Astrocyte of the spinal cord (primary cell): ENCODE measurements at regions not wholly inside any gene's neighbourhood (a gene's known extent, or its start where the extent isn't known, plus 50 kb on each side); places are given as distances from the start of the nearest gene placed in this dataset.

ENCODE experiments used
- DNase-seq: peaks from one replicate; pipeline ENCODE4 v3.0.0; 2011; ENCODE audit warnings: low read depth, low spot score
- H3K4me3 ChIP-seq: 2 replicates; pipeline ENCODE4 v1.5.1; 2011; ENCODE audit warnings: low read depth, mild to moderate bottlenecking, low read length, moderate library complexity
- in situ Hi-C: cut with HindIII; loops from 2 replicates; pipeline ENCODE4 v1.10.0; 2017; ENCODE audit warnings: low sequenced_read_pairs
- TF ChIP-seq, protein P1 (sequence below): IDR thresholded peaks from 2 replicates; pipeline ENCODE4 v1.5.1; 2012; ENCODE audit warnings: low read depth, mild to moderate bottlenecking, low read length, inconsistent platforms

DNA sequence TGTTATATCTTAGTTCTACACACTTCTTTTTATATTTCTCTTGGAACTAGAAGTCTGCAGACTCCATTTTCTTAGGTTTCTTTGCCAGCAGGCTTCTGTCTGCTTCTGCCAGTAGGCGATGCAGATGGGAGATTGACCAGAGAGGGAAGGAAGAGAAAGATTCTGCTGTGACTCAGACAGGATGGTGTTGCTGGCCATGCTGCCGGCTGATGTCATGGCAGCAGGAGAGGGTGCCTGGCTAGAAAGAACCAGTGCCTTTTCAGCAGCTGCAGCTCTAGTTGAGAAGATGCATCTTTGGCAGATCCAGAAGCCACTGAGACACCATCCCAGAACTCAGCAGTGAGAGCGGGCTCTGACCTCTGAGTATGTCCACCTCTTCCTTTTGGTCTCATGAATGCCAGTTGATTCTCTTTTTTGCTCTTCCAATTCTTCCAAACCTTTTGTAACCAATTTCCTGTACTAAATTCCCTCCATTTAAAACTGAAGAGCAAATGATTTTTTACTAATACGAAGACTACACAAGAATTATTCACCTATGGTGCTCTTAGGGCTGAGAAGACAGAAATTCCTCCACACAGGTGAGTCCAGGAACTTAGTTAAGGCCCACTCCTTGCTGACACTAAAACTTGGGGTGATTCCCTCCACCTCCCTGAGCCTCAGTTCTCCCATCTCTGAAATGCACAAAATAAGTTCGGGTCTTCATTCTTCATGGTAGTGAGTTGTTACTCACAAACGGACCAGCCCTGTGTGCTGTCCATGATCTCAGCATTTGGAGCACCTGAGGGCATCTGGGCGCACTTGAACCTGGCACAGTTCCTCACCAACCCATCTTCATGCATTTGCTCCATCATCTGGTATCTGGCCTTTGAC is 200.7 kb downstream of the MYCN start:
- in situ Hi-C loops: no loop called here
- TF ChIP-seq, protein P1, sequence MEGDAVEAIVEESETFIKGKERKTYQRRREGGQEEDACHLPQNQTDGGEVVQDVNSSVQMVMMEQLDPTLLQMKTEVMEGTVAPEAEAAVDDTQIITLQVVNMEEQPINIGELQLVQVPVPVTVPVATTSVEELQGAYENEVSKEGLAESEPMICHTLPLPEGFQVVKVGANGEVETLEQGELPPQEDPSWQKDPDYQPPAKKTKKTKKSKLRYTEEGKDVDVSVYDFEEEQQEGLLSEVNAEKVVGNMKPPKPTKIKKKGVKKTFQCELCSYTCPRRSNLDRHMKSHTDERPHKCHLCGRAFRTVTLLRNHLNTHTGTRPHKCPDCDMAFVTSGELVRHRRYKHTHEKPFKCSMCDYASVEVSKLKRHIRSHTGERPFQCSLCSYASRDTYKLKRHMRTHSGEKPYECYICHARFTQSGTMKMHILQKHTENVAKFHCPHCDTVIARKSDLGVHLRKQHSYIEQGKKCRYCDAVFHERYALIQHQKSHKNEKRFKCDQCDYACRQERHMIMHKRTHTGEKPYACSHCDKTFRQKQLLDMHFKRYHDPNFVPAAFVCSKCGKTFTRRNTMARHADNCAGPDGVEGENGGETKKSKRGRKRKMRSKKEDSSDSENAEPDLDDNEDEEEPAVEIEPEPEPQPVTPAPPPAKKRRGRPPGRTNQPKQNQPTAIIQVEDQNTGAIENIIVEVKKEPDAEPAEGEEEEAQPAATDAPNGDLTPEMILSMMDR: no peak
- no peak overlapping the region for H3K4me3 ChIP-seq
- DNase-seq: no peak

DNA sequence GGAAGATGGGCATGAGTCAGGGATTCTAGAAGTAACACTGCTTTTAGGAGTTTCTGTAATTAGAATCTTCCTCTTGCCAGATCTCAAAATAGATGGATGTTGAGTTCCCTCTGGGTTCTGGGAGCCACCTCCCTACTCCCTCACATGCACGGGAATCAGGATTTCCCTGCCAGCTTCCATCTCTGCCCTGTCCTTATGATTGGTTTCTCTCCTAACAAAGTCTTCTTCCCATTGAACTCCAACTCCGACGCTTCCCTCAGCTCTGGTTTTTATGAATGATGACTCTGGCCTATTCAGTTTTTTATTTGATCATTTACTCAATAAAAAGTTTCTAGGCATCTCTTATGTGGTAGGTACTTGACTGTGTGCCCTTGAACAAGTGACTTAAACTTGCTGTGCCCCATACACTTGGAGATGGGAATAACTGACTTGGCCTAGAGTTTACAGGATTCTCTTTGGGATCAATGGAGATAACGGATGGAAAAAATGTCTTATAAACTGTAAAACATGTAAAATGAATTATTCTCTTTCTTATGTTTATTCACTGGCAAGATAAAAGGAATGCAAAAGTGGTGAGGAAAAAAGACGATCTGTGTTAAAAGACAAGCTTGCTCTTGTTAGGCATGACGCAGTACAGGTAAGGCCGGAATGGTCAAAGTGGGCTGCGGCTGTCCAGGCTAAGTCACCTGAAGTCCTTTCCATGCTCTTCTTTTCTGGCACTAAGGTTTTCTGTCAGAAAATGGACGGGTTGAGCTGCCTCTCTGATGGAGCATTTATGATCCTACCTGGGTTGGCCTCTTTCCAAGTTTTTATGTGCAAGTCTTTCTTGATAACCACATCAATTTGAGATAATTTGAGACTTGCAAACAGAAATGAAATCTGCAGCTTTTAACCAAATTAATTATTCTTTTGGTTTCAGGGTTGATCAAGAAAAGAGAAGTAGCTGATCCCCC is 199.6 kb downstream of the MYCN start:
- DNase-seq: no peak
- in situ Hi-C loops: no loop called here
- TF ChIP-seq, protein P1: no peak
- no peak overlapping the region for H3K4me3 ChIP-seq

DNA sequence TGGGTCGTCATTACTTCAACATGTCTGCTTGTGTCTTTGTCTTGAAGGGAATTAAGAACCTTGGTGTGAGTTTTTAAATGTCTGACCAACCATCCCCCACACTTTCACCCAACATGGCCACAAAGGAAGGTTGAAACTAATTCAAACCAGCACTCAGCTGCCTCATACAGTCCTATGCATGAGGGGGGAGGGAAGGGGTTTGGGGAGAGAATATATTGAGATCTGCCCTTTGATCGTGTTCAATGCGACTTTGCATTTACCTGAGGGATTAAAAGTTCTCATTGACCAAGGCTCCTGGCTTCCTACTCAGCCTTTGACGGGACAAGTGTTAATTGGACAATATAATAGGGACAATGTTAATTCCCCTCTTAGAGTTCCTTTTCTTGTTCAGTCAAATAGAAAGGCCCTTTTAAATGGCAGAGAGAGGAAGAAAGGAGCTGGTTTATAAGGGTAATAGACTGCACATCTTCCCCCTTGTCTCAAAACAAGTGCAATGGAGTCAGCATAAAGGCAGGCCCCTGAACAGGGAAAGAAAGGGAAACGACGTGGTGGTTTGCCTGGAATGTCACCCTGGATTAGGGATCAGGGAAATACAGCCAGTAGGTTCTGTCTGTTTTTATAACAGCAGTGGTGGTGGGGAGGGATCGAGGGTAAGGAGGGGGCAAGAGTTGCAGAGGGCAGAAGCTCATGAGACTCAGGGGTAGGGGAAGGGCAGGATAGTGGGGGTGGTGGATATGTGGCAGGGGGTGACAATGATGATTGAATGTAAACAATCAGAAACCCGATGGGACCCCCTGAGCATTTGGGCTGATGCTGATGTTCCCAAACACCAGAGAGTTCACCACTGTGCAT is 198.7 kb downstream of the MYCN start:
- TF ChIP-seq, protein P1: no peak
- H3K4me3 ChIP-seq: no peak overlapping the region
- DNase-seq: no peak
- in situ Hi-C loops: no loop called here

DNA sequence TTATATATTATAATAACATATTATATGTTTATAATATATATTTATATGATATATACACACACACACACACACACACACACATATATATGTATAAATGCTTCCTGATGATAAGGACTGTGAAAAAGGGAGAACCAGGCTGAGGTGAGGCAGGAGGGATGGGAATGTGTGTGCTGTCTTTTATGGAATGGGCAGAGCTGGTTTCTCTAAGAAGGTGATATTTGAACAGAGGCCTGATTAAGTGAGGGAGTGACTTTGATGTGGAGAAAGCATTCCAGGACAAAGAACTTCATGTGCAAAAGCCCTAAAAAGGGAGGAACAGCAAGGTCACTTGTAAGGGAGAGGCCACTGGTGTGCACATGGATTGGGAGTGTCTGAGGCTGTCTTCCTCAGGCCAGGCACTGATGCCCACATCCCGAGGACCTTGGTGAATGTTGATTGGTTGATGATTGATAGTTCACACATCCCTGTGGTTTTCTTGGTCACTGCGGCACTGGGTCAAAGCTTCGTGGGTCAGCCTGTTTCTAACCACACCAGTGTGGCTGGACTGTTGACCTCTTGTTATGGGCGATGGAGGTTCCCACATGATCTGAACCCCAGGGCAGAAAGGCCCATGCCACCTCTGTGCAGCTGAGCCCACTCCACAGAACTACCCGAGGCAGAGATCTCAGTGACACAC is 196.9 kb downstream of the MYCN start:
- in situ Hi-C loops: no loop called here
- TF ChIP-seq, protein P1: no peak
- H3K4me3 ChIP-seq: no peak overlapping the region
- DNase-seq: no peak

DNA sequence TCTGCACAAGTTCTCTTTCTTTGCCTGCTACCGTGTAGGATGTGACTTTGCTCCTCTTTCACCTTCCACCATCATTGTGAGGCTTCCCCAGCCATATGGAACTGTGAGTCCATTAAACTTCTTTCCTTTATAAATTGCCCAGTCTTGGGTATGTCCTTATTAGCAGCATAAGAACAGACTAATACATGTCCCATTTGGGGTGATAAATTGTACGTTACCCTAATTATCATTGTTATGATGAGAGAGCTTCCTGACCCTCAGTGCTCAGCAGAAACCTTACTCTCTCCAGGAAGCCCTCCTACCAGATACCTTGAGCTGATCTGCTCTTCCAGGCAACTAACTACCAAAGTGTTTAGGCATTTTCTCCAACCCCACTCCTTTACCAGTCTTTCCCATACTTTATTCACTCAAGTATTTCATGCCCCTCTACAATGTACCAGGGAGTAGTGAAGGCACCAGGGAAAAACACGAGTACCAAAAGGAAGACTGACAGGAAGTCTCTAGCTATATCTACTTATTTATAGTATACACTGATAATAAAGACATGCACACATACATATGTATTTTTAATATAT is 196.2 kb downstream of the MYCN start:
- no peak for DNase-seq
- no peak overlapping the region for H3K4me3 ChIP-seq
- TF ChIP-seq, protein P1: no peak
- in situ Hi-C loops: no loop called here
